ENCODE measurements at regions not wholly inside any gene's neighbourhood (a gene's known extent, or its start where the extent isn't known, plus 50 kb on each side); places are given as distances from the start of the nearest gene placed in this dataset.

DNA sequence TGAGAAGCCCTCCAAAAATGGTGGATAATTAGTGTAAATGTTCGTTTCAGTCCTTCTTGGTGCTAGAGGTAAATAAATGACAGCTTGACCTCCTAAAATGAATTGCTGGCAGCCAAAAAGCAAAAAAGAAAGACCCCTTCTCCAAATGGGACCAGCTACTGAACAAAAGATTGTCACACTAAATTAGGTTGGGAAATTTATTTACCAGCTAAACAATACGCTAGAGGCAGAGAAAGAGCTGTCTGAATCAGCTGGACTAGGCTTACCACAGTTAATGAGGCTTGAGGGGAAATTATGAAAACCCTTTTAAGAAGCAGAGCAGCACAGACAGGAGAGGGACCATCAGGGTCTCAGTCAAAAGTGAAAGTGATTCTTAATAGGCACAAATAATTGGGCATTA lies 498.9 kb downstream of the SUCLA2 start:
- no peak for DNase-seq

DNA sequence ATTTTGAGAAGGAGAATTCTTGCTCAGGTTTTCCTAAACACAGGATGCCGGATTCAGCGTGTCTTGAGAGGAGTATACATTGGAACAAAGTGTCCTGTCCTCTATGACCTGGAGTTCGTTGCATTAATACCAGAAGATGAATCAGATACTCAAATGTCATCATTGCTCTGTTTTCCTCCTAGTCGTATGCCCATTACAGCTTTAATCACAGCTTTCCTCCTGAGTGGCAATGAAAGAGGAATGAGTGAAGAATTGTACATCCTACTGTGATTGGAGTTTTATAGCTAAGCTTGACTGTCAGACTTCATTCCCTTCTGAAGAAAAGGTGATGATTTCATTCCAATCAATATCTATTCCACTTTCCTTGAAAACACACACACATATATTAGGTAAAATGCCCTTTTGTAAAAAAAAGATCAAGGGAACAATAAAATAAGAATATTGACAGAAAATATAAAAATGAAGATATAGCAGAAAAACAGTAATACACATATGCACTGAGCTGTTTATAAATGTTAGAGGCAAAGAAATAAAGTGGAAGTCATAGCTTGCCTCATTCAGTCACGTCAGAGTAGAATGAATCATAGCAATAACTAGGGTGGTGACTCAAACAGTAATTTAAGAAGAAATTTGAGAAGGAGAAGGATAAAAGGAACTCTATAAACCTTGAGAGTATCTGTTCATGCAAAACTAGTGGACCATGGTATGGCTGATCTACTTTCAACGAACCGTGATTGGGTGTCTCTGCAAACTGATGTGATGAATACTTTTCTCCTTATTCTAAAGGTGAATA lies 501.5 kb downstream of the SUCLA2 start:
- peak; percentile 75 to 76 for DNase-seq

DNA sequence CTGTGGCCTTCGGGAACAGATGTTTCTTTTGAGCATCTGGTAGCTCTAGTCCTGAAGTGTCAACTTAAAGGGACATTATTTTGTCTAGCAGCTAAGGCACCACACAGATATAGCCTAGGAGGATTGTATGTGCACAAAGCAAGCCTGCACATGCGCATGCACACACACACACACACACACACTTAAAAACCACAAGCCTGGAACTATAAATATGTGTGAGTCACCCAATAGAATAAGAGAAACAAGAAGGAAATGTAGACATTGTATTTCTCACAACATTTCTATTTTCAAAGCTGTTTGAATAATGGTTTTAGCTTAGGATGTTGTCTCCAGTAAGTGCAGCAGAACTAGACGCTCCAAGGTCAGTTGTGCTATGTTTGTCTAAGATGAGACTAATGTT lies 516.5 kb downstream of the SUCLA2 start:
- DNase-seq, result no peak

DNA sequence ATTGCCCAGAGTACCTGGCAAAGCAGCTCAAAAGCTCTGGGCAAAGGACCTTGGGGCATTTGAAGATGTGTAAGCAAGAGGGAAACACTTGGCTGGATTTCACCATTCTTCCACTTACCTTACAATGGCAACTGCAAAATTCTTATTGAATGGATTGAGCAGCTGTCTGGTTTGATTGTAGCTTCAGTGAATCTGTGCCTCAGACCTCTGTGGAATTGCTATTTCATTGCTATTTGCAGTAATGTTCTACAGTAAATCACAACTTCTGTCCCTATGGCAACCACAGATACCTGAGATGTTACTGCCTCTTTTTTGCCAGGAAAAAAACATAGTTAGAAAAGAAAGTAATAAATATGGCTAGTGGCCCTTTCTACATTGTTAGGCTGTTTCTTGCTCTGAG lies 519.5 kb downstream of the SUCLA2 start:
- DNase-seq, result no peak

GRCh38 chr13:47480951-47481350 lies 520.1 kb downstream of the SUCLA2 start:
- DNase-seq, result peak; percentile 44 to 59

DNA sequence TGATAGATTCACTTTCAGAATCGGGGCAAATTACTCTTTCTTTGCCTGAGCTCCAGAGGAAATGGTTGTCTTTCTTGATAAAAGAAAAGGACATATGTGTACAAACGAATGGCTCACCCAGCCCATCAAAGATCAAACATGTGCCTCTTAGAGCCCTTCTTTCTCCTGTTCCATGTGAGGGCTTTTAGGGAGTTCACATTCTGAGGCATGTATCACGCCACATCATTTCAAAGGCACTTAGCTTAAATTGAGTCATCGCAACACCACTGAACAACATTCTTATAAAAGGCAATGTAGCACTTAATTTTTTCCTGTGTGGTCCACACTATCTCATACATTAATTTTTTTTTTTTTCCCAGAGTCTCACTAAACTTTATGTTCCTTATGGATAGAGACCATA lies 521.0 kb downstream of the SUCLA2 start:
- no peak for DNase-seq

DNA sequence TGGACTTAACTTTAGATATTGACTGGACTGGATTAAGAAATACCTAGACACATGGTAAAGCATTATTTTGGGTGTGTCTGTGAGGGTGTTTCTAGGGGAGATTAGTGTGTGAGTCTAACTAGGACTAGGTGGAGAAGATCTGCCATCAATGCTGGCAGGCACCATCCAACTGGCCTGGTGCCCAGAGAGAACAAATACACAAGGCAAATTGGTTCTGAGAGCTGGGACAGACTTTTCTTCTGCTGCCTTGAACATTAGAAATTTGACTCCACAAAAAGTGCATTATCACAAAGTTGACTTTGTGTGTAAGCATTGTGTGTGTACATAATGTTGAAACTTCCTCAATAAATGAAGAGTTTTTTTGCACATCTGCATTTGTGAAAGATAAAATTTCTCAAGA lies 522.1 kb downstream of the SUCLA2 start:
- no peak for DNase-seq

DNA sequence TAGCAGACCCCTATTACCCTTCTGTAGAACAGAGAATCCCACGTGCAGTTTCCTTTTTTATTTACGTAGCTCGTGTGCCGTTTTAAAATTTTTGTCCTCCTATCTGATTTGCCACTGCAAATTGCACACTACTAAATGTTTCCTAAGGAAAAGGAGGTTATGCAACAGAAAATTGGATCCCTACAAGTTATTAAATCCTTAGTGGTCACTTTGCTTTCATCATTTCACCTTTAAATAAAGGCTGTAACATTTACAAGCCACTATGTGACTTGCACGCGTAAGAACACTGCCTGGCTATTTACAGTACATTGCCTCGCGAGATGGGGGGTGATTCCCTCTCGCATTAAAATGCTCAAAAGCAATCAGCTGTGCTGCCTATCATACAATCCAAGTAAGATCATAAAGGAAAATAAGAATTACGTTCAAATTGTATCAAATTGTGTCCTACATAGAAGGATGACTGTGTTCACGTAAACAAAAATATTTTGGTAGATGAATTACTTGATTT lies 525.6 kb downstream of the SUCLA2 start:
- no peak for DNase-seq

GRCh38 chr13:47474839-47475238 lies 526.2 kb downstream of the SUCLA2 start:
- DNase-seq, result no peak

DNA sequence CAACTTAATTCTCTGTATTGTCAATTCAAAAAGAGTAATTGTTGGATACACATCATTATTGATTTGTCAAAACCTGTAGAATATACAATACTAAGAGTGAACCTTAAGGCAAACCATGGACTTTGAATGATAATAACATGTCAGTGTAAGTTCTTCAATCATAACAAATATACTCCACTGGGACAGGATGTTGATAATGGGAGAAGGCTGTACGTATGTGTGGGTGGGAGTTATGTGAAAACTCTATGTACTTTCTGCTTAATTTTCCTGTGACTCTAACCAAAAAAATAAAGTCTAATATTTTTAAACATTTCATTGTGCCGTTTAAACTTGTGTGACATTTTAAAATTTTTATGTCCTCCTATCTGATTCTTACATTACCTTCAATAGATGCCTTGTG lies 526.7 kb downstream of the SUCLA2 start:
- no peak for DNase-seq

- no peak for DNase-seq
Observed at GRCh38 chr13:47472516-47472915, 528.6 kb downstream of the SUCLA2 start.

DNA sequence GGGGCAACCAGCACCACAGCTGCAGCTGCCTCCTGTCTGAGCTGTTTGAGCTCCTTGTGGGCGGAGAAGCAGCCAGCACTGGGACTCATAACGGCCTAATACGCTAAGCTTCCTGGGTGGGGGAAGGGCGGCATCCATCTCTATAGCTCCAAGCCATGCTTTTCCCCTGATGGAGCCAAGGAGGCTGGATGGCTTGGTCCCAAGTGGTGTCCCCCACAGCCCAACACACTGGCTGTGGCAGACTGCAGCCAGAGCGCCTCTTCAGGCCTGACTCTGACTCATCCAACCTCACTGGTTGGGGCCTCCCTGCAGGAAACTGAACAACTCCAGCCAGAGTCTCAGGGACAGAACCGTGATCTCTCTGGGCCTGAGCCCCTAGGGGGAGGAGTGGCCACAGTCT lies 537.3 kb downstream of the SUCLA2 start:
- no peak for DNase-seq

- no peak for DNase-seq
Observed at GRCh38 chr13:47463002-47463401, 538.1 kb downstream of the SUCLA2 start.

DNA sequence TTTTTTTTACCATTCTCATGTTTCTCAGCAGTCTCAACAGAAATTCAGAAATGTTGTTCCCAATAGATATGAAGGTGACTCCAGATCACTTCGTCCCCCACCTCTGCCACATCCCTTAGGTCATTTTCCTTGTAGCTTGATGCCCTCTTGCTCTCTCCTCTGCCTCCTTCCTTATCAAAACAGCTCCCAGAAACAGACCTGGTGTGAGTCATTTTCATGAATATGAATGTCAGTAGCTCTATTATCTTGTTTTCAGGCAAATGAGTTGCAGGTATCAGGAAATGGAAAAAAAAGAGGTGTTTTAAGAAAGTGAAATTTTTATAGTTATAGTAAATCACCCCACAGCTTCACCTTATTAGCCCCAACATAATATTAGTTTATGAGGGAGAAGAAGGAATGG lies 539.3 kb downstream of the SUCLA2 start:
- no peak for DNase-seq

DNA sequence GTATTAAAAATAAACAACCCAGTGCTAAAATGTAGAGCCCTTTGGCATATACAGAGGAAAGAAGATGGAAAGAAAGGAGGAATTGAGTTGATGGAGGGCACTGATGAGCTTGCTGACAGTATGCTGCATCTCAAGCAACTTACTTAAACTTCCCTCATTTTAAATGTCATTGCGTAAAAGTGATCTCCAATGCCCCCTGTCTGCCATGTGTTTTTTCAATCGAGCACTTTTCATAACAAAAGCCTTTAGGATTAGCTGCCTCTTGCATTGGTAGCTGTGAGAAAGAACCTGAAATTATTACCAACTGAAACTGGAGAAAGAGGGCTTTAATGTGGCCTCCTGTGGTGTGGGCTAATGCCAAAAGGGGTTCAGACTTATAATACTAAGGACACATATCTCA lies 541.6 kb downstream of the SUCLA2 start:
- DNase-seq, result peak; percentile 62 to 74

DNA sequence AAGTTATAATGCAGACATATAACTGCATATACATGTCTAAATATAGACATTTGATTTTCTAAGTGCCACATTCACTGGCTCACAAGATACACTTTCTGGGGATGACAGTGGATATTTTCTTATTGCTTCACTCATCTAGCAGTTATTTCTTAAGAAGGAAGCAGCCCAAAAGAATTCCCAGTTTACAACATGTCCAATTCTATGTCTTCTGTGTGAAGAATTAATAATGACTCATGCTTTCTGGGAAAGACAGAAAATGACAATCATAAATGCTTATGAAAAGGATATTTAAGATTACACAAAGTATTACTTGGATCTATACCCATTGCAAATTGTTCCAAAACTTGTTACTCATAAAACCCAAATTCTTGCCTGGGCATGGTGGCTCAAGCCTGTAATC lies 543.4 kb downstream of the SUCLA2 start:
- no peak for DNase-seq

DNA sequence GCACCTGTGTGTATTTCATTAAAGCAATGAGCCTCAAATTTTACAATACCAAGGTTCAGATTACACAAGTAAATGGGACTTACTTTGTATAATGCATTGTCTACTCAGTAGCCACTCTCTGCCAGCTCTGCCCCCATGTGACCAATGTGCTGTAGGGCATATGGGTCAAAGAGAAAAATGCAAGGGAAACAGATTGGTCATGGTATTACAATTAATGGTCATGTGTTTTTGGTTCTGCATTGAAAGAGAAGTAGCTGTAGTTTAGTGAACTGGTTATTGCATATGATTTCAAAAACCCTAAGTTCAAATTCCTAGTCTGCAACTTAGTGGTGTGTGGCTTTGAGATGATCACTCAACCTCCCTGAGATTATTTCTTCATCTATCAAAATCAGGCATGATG lies 545.4 kb downstream of the SUCLA2 start:
- DNase-seq, result peak; percentile 42 to 57

DNA sequence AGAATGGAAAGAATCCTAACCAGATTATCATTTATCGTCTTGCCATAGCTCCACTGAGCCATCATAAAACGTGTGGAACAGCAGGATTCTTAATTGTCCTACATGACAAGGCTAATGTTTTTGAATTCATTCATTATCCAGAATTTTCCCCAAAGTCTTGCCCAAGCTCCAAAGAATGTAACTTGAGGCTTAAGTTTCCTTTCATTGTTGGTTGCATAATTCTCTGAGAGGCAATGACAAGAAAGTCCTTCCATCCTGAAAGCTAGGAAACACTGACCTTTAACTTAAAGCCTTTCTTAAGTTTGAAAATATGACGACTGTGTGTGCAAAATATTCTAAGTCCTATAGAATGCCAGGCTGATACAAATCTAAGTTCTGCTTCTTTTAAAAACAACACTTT lies 546.1 kb downstream of the SUCLA2 start:
- no peak for DNase-seq

GRCh38 chr13:47437406-47437805 lies 540.6 kb upstream of the HTR2A start:
- no peak for DNase-seq

DNA sequence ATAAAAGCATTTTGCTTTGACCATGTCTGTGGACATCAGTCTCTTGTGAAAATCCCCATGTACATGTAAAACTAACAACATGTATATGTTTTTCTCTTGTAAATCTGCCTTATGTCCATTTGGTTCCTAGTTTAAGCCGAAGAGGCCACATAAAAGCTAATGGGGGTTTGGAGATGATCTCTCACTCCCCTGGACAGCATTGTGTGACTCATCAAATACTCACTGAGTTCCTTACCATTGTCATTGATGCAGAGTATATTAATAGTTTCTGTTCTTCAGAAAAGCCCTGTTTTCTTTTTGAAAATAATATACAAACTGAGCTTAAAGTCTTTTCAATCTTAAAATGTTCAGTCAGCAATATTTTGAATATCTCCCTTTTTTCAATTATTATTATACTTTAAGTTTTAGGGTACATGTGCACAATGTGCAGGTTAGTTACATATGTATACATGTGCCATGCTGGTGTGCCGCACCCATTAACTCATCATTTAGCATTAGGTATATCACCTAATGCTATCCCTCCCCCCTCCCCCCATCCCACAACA lies 536.7 kb upstream of the HTR2A start:
- DNase-seq, result no peak

DNA sequence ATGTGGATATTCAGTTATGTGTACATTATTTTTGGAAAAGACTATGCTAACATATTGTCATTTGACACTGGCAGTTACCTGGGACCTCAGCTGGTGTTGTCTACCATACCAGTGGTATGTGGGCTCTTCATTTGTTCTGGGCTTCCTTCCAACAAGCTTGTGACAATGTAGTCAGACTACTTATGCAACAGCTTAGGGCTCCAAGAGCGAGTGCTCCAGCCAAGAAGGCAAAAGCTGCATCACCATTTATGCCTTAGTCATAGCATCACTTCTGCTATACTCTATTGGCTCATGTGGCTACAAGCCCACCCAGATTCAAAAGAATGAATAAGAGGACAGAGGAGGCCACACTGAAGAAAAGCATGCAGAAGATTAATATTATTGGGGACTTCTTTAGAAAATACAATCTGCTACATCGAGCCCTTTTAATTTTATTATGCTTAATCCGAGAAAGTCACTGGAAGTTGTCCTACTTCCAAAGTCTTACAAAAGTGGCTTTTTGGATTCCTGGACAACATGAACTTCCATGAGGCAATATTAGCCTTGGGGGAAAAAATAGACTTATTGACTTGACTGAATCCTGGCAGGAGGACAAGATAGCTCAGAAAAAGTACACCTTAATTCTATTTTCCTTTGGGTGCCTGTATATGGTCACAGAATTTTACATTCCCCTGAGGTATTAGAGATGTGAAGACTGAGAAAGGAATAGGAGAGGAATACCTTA lies 529.4 kb upstream of the HTR2A start:
- peak; percentile 15 to 16 for DNase-seq

- no peak for DNase-seq
Observed at GRCh38 chr13:47421525-47421924, 524.7 kb upstream of the HTR2A start.

DNA sequence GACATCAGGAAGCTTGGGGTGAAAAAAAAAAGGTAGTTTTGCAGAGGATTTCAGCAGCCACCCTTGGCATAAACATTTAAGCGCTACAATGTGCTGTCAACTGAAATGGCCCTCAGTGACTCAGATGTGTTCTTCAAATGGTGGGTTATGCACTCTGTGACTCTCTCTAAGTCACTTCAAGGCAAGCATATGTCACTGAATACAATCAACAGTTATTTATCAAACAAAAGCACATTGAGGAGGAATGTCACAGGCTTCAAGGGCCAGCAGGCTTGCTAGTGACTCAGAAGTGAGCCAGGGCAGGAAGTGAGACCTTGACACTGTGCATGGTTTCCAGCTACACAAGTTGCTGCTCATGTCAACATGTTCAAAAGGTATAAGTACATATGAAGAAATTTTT lies 523.7 kb upstream of the HTR2A start:
- DNase-seq, result no peak

DNA sequence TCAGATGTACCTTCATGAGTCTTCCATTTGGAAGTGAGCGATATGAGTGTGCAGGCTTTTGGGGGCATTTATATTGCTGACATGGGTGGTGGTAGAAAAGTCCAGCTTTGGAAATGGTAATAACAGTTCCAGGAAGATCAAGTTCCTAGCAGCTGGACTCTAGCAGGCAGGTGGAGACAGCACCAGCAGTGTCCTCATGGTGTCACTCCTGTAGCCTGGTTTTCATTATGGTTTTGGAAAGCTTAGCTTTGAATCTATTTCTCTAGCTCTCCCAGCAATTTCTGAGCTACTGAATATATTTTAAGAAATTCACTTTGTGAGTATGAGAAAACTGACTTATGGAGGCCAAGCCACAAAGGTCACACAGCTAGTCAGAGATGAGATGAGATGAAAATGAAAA lies 523.2 kb upstream of the HTR2A start:
- no peak for DNase-seq

Data from AML-193 (cell line).